ENCODE measurements at regions not wholly inside any gene's neighbourhood (a gene's known extent, or its start where the extent isn't known, plus 50 kb on each side); places are given as distances from the start of the nearest gene placed in this dataset.

DNA sequence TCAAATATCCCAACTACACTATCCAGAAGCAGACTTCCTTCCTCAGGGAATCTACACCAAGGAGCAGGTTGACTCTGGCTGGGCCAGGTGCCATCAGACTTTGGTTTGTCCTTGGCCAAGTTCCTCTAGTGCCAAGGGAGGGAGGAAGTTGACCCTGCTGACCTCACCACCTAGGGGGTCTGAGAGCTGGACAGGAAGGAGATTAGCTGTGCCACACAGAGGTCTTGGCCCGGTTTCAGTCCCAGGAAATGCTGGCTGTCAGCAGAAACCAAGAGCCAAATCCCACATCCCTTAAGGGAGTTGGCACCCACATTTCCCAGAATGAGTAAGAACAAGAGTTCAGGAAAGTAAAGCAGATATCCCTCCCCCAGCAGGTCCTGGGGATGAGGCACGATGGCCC is 178.2 kb downstream of the SALL1 start:
- no peak overlapping the region for H3K4me2 ChIP-seq (ENCODE audit: low read depth, low read length)
- no peaks in the 10 kb centered on the region for H3K4me1 ChIP-seq (ENCODE audit: low read length)
- no peak for DNase-seq
- no peaks in the 10 kb centered on the region for H3K36me3 ChIP-seq (replicated peaks; ENCODE audit: insufficient read depth, low read length)
- H2AFZ ChIP-seq (ENCODE audit: low read length): no peak overlapping the region
- H3K9me3 ChIP-seq (replicated peaks; ENCODE audit: insufficient read depth, low read length): no peaks in the 10 kb centered on the region
- H3F3A ChIP-seq (ENCODE audit: insufficient read depth, low read length): no peaks in the 10 kb centered on the region
- H3K9me2 ChIP-seq (replicated peaks; ENCODE audit: insufficient read depth, low read length): no peaks in the 10 kb centered on the region
- no peaks in the 10 kb centered on the region for H3K27me3 ChIP-seq (replicated peaks; ENCODE audit: insufficient read depth, low read length)
- no peaks in the 10 kb centered on the region for H4K20me1 ChIP-seq (ENCODE audit: insufficient read depth, low read length)
- no peak overlapping the region for H3K27ac ChIP-seq (ENCODE audit: low read length)
- H3K9ac ChIP-seq (ENCODE audit: low read length): no peak overlapping the region
- H3K79me2 ChIP-seq (ENCODE audit: low read length): no peaks in the 10 kb centered on the region
- no peak overlapping the region for H3K4me3 ChIP-seq (ENCODE audit: low read length)
- no peak for TF ChIP-seq EZH2phosphoT487 (IDR thresholded peaks at IDR 0.05; ENCODE audit: low read length)
- no peak for TF ChIP-seq EZH2 (optimal IDR thresholded peaks at IDR 0.05; ENCODE audit: low read depth, low read length)
- no peak for TF ChIP-seq CTCF (IDR thresholded peaks at IDR 0.05; ENCODE audit: low read length)

DNA sequence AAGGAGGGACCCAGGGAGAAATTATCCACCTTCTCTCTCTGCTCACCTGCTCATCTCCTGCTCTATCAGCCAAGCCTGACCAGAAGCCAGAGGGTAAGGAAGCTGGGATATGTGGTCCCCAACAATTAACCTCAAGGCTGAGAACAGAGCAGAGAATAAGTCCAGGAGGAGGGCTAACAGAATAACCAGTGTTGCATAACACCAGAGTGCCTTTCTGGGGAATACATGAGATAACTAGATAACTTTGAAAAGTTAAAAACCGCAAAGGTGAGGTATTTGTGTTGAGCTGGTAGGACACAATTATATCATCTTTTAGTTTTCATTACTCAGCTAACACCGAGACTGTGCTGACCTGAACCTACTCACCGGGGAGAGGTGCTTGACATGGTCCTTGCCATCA is 180.8 kb downstream of the SALL1 start:
- H3K36me3 ChIP-seq (replicated peaks; ENCODE audit: insufficient read depth, low read length): no peaks in the 10 kb centered on the region
- no peaks in the 10 kb centered on the region for H4K20me1 ChIP-seq (ENCODE audit: insufficient read depth, low read length)
- H3K4me3 ChIP-seq (ENCODE audit: low read length): no peak overlapping the region
- H3K9ac ChIP-seq (ENCODE audit: low read length): no peak overlapping the region
- H3K4me2 ChIP-seq (ENCODE audit: low read depth, low read length): no peak overlapping the region
- no peaks in the 10 kb centered on the region for H3K27me3 ChIP-seq (replicated peaks; ENCODE audit: insufficient read depth, low read length)
- no peak overlapping the region for H2AFZ ChIP-seq (ENCODE audit: low read length)
- H3K4me1 ChIP-seq (ENCODE audit: low read length): no peaks in the 10 kb centered on the region
- no peaks in the 10 kb centered on the region for H3K79me2 ChIP-seq (ENCODE audit: low read length)
- no peaks in the 10 kb centered on the region for H3K9me3 ChIP-seq (replicated peaks; ENCODE audit: insufficient read depth, low read length)
- H3K27ac ChIP-seq (ENCODE audit: low read length): no peak overlapping the region
- no peaks in the 10 kb centered on the region for H3F3A ChIP-seq (ENCODE audit: insufficient read depth, low read length)
- no peak for DNase-seq
- TF ChIP-seq EZH2phosphoT487 (IDR thresholded peaks at IDR 0.05; ENCODE audit: low read length) (no peak), EZH2 (optimal IDR thresholded peaks at IDR 0.05; ENCODE audit: low read depth, low read length) (no peak), CTCF (IDR thresholded peaks at IDR 0.05; ENCODE audit: low read length) (no peak)
- H3K9me2 ChIP-seq (replicated peaks; ENCODE audit: insufficient read depth, low read length): no peaks in the 10 kb centered on the region

DNA sequence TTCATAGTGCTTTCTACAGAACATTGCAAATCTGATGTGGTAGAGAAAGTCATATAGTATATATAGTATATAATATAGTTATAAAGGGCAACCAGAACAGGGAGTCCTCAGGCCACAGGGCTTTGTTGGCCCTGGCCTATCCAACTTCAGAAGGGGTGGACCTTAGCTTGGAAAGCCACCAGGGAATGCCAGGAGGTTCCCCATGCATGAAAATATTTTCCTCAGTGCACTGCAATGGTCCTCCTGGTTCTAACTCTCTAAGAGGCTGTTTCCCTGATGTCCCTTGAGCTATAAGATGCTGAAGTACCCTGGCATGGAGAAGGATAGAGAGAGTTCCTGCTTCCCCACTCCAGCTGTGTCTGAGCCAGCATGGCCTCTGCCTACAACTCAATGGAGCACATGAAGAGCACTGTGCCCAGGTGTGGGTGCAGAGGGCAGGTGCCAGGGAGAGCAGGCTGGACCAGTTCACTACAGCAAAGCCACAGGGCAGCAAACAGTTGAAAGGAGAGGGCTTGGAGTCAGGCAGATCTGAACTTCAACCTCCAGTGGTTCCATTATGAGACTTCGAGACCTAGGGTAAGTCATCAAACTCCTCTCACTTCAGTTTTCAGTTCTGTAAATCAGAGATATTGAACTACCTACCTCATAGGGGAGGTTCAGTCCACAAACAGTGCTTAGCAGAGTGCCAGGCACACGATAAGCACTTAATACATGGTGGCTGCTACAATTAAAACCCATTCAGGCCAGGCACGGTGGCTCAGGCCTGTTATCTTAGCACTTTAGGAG is 183.1 kb downstream of the SALL1 start:
- Histone ChIP-seq H3K4me3 (ENCODE audit: low read length) (no peak overlapping the region), H3K79me2 (ENCODE audit: low read length) (no peaks in the 10 kb centered on the region), H3K9me3 (replicated peaks; ENCODE audit: insufficient read depth, low read length) (no peaks in the 10 kb centered on the region), H3F3A (ENCODE audit: insufficient read depth, low read length) (no peaks in the 10 kb centered on the region), H3K4me2 (ENCODE audit: low read depth, low read length) (no peak overlapping the region), H3K36me3 (replicated peaks; ENCODE audit: insufficient read depth, low read length) (no peaks in the 10 kb centered on the region), H2AFZ (ENCODE audit: low read length) (no peak overlapping the region), H3K27ac (ENCODE audit: low read length) (no peak overlapping the region), H4K20me1 (ENCODE audit: insufficient read depth, low read length) (no peaks in the 10 kb centered on the region), H3K4me1 (ENCODE audit: low read length) (no peaks in the 10 kb centered on the region), H3K27me3 (replicated peaks; ENCODE audit: insufficient read depth, low read length) (no peaks in the 10 kb centered on the region), H3K9me2 (replicated peaks; ENCODE audit: insufficient read depth, low read length) (no peaks in the 10 kb centered on the region), H3K9ac (ENCODE audit: low read length) (no peak overlapping the region)
- TF ChIP-seq EZH2 (optimal IDR thresholded peaks at IDR 0.05; ENCODE audit: low read depth, low read length): no peak
- TF ChIP-seq CTCF (IDR thresholded peaks at IDR 0.05; ENCODE audit: low read length): no peak
- TF ChIP-seq EZH2phosphoT487 (IDR thresholded peaks at IDR 0.05; ENCODE audit: low read length): no peak
- no peak for DNase-seq

Data from MM.1S (cell line).